D721Med (cell line): ENCODE measurements at regions not wholly inside any gene's neighbourhood (a gene's known extent, or its start where the extent isn't known, plus 50 kb on each side); places are given as distances from the start of the nearest gene placed in this dataset.
"Not testable (repeated sequence)": the region's sequence is repeated elsewhere in the genome, so short reads cannot be mapped to it uniquely, and the experiment has no call there.

ENCODE experiments used
- DNase-seq: peaks from one replicate; pipeline ENCODE4 v3.0.0; 2011; ENCODE audit warnings: low spot score; ENCODE audit not compliant: insufficient read length
- FAIRE-seq: peaks from 2 replicates; lab custom pipeline; 2011; peaks lifted over from hg19 to GRCh38; lab: Jason Lieb, UNC
- CTCF ChIP-seq: IDR thresholded peaks from 2 replicates; pipeline ENCODE4 v1.5.1; 2012; ENCODE audit warnings: mild to moderate bottlenecking, control low read depth; ENCODE audit not compliant: insufficient read depth; ENCODE audit errors: missing control alignments

- DNase-seq (no peak), FAIRE-seq (no peak)
- peak; percentile 11 for TF ChIP-seq CTCF
Observed at GRCh38 chr9:102428305-102428704, 566.8 kb upstream of the CYLC2 start.

- DNase-seq, FAIRE-seq: not testable (repeated sequence)
Observed at GRCh38 chr9:102416251-102416650, 578.9 kb upstream of the CYLC2 start.

- DNase-seq (no peak), FAIRE-seq (no peak)
- no peak for TF ChIP-seq CTCF
Observed at GRCh38 chr9:102405218-102405867, 589.8 kb upstream of the CYLC2 start.

GRCh38 chr9:102403514-102403913 lies 591.6 kb upstream of the CYLC2 start:
- DNase-seq (no peak), FAIRE-seq (no peak)
- no peak for TF ChIP-seq CTCF

- TF ChIP-seq CTCF = no peak
- no peak for DNase-seq
- no peak for FAIRE-seq
Observed at GRCh38 chr9:102398205-102398604, 596.9 kb upstream of the CYLC2 start.

GRCh38 chr9:102385620-102386019 lies 609.5 kb upstream of the CYLC2 start:
- not testable (repeated sequence) for DNase-seq, FAIRE-seq

GRCh38 chr9:102362470-102363132 lies 624.2 kb upstream of the GRIN3A start:
- FAIRE-seq (no peak), DNase-seq (no peak)
- no peak for TF ChIP-seq CTCF

- FAIRE-seq = no peak
- no peak for TF ChIP-seq CTCF
- DNase-seq = no peak
Observed at GRCh38 chr9:102360846-102361245, 622.4 kb upstream of the GRIN3A start.
